DMS153 treated with DMSO at 0.1 percent for 48 hours (cell line): ENCODE measurements at regions not wholly inside any gene's neighbourhood (a gene's known extent, or its start where the extent isn't known, plus 50 kb on each side); places are given as distances from the start of the nearest gene placed in this dataset.
"Not testable (repeated sequence)": the region's sequence is repeated elsewhere in the genome, so short reads cannot be mapped to it uniquely, and the experiment has no call there.

Experiments
- DNase-seq: peaks from one replicate; lab custom pipeline; 2025; ENCODE audit not compliant: unreplicated experiment; lab: John Stamatoyannopoulos, UW

DNA sequence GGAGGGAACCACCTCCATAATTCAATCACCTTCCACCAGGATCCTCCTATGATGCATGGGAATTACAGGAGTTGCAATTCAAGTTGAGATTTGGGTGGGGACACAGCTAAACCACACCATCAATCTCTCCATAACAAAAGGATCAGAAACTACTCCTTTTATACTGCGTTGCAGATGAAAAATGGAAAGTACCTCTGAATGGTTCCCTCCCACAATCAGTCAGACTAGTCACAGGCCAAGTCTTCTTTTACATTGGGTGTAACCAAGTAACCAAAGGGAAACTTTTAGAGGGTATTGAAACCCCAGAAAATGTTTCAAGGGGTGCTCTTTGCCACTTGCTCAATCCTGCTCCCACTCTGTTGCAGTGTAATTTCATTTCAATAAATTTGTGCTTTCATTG is 504.3 kb upstream of the CNTN3 start:
- no peak for DNase-seq

DNA sequence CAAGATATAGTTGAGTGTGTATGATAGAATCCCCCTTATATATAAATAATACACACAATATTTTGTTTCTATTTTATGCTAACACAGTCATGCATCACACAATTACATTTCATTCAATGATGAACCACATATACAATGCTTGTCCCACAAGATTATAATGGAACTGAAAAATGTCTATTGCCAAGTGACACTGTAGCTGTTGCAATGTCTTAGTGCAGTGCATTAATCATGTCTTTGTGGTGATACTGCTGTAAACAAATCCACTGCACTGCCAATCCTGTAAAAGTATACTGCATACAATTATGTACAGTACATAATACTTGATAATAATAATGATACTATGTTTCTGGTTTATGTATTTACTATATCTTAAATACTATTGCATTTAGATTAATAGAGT is 512.1 kb upstream of the CNTN3 start:
- no peak for DNase-seq

DNA sequence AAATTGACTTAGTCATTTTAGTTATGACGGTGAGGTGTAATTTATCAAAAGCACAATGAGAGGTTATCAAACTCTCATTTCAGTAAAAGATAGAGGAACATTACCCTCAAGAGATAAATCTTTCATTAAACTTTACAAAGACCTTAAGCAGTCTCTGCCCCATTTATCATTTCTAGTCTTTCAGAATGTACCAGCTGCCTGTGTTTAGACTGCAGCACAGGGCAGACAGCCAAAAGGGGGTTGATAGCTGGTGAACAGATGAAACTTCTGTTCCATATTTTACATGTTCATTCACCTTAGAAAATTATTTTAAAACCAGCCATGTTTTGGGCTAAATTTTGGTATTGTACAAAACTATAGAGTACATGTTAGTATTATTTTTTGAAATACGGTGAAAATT is 514.6 kb upstream of the CNTN3 start:
- DNase-seq = no peak

DNA sequence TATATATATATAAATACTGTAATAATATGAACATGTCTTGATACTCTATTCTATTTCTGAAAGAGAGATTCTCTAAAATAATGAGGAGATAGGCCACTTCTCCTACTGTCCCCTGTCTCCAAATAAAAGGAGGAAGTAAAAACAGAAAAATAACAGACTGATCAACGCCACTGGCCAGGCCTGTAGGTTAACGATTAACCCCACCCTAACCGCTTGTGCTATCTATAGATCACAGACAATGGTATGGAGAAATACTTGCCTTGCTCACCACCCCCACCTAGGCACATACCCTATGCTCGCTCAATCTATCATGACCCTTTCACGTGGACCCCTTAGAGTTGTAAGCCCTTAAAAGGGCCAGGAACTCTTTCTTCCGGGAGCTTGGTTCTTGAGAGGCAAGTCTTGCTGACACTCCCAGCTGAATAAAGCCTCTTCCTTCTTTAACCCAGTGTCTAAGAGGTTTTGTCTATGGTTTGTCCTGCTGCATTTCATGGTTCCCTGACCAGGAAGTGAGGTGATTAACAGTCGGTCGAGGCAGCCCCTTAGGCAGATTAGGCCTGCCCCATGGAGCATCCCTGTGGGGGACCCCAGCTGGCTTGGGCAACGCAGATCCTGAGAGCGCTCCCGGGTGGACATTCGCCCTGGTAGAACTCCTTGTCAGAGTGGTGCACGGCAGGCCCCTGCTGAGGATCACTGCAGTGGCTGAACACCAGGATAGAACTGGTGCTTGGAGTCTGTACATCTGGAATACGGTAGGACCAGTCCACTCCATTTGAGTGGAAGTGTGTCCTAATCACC is 521.8 kb upstream of the CNTN3 start:
- DNase-seq = no peak

DNA sequence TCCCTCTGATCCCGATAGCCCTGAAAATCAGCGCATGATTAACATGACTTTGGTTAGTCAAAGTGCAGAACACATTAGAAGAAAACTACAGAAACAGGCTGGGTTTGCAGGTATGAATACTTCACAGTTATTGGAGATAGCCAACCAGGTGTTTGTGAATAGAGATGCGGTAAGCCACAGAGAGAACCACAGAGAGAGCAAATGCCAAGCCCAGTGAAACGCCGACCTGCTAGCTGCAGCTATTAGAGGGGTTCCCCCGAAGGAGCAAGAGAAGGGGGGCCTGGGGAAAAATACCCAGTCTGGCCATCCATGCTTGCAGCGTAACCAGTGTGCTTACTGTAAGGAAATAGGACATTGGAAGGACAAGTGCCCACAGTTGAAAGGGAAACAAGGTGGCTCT is 523.9 kb upstream of the CNTN3 start:
- no peak for DNase-seq

DNA sequence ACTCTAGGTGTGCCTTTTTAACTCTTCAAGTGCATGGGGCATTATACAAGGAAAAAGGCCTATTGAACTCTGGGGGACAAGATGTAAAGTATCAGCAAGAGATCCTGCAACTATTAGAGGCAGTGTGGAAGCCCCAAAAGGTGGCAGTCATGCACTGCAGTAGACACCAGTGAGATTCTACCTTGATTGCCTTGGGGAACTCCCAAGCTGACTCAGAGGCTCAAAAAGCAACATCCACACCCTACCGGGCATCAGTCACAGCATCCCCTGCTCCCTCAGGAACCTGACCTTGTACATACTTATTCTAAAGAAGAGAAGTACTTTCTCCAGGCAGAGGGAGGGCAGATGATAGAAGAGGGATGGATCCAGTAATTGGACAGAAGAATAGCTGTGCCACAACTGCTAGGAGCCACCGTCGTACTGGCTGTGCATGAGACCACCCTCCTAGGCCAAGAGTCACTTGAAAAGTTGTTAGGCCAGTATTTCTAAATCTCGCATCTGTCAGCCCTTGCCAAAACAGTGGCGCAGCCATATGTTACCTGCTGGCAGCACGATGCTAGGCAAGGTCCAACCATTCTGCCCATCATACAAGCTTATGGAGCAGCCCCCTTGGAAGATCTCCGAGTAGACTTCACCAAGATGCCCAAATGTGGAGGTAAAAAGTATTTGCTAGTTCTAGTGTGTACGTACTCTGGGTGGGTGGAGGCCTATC is 523.1 kb upstream of the FRG2C start:
- DNase-seq = no peak

DNA sequence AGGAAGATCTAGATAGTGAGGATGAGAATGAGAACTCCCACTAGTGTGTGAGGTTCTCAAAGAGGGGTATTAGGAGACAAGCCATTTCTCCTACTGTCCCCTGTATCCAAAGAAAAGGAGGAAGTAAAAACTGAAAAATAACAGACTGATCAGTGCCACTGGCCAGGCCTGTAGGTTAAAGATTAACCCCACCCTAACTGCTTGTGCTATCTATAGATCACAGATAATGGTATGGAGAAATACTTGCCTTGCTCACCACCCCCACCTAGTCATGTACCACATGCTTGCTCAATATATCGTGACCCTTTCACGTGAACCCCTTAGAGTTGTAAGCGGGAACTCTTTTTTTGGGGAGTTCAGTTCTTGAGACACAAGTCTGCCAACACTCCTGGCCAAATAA is 519.7 kb upstream of the FRG2C start:
- DNase-seq = no peak

DNA sequence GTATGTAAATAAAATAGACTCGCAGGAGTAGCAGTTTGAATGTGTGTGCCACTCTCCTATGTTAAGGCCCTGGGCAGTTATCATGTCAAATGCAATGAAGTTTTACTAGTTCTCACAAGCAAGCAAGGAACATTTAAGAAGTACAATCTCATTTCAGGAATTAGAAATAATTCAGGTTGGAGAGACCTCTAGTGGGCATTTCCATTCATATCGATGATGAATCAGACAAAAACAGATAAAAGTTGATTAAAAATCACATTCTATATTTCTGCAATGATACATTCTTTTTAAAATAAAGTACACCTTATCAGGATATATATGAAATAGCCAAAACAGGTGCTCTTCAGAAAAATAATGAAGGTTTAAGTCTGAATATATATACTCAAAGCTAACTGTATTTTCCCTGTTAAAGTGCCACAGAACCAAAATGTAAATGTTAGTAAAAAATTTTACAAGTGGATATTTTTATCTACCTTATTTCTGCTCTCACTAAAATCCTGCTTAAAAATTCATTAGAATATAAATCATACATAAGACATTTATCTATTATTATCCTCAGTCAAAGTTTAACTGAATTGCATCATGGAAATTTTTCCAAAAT is 492.4 kb upstream of the FRG2C start:
- DNase-seq = no peak

DNA sequence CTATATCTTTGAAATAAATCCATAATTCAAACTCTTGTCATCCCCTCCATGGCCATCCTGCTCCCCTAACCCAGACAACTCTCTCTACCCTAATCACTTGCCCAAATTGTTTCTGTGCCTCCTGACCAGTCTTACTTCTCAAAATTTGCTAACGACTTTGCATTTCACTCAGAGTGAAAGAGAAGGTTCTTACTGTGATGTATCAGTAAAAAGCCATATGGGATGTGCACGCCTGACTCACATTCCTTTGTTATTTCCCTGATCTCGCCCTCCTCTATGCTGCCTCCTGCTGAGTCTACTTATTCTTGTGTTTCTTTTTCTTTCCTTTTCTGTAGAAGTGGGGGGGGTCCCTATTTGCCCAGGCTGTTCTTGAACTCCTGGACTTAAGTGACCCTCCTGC is 487.2 kb upstream of the FRG2C start:
- no peak for DNase-seq

DNA sequence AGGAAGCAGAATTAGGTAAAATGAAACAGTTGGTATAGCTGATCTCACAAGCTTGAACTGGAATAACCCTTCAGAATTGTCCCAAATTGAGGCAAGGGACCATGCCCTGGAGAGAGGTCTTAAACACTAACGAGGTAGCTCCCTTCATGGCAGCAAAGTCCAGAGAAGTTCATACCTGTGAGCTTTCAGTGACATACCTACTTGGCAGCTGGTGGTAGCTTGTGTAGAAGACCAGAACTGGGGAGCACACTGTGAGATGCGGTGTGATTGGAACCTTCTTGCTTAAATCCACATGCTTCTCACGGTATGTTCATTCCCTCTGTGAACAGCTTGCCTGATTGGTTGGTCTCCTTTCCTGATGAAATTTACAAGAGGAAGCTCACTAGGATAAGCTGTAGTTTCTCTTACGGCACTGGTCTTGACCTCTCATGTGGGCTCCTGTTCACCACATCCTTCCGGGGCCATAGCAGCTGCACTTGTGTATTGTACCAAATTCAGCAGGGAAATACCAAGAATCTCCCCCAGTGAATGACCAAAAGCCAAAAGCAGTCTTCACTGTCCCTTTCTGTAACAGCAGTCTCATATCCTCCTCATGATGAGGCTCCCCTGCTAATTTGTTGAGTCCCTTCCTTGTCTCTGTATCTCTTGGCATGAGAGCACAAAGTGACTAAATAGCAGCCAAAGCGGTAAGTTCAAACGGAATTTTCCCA is 483.7 kb upstream of the FRG2C start:
- DNase-seq = no peak

DNA sequence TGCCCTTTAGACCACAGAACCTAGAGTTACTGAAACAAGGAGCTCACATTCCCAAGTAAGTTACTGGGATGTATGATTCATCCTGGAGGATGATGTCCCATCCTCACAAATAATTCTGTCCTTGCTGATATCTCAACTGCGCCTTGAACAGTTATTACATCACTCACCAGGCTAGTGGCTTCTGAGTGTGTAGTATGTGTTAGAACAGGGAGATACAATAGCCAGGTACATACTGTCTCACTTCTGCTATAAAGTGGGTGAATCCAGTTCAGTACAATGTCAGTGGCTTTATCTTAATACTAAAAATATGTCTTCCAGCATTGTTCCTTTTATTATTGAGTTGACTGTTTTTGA is 483.2 kb upstream of the FRG2C start:
- no peak for DNase-seq

DNA sequence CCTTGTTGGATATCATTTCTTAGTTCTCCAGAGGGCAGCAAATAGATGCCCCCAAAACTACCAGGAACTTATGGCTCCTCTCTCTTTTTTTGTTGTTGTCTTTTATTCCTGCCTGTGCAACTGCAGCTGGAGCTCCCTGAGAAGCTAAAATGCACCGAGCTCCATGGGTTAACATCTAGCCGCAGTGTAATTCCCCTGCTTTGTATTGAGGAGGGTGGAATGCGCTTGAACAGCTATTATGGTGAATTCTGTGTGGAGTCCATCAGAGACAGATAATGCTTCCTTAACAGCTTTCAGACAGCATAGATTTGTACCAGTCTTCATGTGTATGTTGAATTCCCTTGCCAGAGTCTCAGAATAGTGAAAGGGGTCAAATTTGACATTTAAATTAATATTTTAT is 475.2 kb upstream of the FRG2C start:
- DNase-seq = no peak

DNA sequence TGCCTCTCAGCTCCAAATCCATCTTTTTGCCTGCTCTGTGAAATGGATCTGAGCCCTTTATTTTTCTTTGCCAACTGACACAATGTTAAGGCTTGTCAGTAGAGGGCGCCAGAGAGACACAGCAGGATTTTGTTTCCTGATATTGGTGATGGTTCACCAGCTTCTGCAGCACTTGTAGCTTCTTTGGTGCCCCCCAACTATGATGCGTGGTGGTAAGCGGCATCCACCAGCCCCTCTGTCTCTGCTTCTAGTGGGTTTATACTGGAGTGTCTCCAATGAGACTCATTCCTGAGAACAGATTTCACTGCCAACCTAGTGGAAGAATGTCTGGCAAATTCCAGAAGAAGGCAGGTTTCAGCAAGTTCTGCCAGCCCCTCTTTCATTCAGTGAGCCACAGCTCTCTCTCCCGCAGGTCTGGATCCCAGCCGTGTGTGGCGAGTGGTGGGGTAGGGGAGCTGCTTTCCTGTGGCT is 471.9 kb upstream of the FRG2C start:
- no peak for DNase-seq

DNA sequence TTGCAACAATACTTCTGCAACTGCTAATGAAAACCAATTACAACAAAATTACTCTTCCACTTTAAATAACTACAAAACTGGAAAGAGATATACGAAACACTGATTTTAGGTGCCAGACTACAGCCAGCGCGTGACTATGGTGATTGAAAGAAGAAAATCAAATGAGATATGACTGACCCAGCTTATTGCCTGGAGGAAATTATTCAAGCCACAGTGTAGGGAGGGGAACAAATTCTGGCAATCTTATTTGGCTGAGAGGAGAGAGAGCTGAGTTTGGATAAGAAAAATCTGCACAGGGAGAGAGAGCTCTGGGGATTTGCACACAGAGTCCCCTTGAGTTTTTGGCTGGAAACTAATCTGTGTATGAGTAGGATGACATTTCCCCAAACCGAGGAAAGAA is 470.3 kb upstream of the FRG2C start:
- DNase-seq = no peak

DNA sequence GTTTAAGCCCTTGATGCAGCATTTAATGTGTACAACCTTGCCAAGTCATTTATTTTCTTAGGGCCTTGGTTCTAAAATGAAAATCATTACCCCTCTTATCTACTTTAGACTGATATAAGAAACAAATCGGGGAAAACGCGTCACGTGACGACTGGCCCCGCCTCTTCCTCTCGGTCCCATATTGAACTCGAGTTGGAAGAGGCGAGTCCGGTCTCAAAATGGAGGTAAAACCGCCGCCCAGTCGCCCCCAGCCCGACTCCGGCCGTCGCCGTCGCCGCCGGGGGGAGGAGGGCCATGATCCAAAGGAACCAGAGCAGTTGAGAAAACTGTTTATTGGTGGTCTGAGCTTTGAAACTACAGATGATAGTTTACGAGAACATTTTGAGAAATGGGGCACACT is 449.8 kb upstream of the FRG2C start:
- not testable (repeated sequence) for DNase-seq

DNA sequence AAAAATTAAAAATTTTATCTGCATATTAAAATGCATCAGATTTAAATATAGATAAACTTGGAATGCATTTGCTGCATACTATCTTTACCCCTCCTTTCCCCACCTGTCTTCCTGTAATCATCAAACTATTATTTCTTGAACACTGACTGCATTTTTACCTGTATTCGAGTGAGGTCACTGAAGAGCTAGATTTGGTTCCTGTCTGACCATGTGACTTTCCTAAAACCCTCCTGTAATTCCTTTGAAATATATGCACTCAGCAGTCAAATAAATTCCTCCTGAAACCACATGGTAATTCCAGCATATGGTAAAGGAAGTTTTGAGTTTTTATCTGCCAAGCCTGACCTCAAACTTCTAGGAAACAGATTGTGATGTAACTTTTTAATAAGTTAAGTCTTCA is 445.6 kb upstream of the FRG2C start:
- no peak for DNase-seq

DNA sequence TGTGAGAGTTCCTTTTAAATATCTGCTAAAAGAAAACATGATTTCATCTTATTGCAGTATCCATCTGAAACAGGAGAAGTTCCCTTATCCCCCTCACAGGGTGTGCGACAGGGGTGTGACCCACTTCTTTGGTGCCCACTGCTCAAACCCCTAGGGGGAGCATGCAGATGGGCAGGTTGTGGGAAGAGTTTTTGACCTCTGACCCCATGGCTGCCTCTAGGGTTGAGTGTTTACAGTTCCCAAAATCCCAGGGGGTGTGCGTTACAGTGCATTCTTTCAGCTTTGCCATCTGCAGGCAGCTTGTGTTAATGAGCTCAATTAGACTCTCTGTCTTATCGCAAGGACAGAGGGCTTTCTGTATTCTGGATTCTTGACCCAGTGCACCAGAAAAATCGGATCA is 443.2 kb upstream of the FRG2C start:
- DNase-seq = no peak

DNA sequence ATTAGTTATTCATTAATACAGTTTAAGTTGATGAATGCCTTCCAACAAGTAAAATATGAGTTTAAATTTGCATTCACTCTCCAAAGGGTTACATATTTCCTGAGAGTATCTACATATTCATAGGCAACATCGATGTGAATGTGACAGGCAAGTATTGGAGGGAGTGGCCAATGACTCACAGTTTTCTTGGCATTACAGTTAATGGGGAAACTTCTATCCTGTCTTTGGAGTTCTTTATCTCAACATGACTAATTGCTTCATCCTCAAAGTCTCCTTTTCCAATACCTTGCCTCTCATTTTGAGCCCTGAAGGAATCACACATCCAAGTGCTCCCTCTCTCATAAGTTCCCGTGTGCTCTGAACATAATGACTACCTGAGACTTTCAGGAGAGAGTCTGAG is 439.7 kb upstream of the FRG2C start:
- DNase-seq = no peak

DNA sequence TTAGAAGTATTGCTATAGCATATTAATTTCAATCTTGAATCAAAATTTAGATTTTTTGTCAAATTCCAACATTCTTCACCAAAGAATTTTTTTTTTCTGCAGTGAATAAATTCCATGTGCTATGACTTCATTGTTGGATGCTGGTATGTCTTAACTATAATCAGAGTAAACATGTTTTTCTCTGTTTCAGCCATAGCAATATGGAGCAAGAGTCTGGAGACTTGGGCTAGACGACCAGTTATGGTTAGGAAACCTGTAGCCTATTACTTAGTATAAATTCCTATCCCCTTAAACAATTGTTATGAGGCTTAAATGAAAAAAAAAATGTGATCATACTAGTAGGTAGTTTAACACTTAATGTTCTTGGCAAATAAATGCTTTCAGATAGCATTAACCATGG is 431.9 kb upstream of the FRG2C start:
- no peak for DNase-seq

DNA sequence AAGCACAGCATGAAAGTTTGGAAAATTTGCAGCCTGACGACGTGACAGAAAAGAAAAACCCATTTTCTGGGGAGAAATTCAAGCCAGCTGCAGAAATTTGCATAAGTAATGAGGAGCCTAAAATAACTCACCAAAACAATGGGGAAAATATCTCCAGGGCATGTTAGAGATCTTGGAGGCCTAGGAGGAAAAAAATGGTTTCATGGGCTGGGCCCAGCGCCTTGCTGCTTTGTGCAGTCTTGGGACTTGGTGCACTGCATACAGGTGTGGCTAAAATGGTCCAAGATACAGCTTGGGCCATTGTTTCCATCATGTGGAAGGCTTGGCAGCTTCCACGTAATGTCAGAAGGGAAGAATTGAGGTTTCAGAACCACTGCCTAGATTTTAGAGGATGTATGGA is 428.5 kb upstream of the FRG2C start:
- DNase-seq = no peak

DNA sequence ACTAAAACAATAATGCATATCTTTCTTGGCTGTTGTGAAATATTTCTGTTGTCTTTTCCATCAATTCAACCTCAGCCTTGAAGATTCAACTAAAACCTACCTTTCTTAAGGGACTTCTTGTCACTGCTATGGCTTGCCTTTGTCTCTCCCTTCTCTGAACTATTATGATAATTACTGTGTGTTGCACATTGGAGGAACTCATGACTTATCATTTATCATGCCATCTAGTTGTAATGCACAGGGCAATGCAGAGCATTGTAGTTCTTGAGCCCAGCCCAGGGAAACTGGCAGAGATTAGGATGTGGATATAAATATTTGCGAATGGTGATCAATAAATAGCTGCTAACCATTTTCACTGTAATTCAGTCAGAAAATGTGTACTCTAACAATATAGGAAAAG is 427.1 kb upstream of the FRG2C start:
- DNase-seq = no peak

DNA sequence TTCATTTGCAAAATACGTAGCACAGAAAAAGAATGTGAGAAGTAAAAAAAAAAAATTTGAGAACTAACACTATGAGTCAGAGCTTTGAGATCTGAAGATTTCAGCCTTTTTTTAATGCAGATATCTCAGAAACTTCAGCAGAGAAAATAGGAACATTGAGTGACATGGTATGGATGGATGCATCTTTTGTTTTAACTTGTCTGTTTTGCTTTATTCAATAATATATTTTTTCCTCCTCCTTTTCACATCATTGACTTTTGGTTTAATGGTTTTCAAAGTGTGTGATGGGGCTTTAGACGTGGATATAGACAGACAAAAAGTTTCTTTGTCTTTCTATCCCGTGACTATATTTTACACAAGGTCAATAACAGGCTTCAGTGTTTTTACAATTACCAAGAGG is 426.7 kb upstream of the FRG2C start:
- no peak for DNase-seq
